ENCODE measurements at regions not wholly inside any gene's neighbourhood (a gene's known extent, or its start where the extent isn't known, plus 50 kb on each side); places are given as distances from the start of the nearest gene placed in this dataset.

DNA sequence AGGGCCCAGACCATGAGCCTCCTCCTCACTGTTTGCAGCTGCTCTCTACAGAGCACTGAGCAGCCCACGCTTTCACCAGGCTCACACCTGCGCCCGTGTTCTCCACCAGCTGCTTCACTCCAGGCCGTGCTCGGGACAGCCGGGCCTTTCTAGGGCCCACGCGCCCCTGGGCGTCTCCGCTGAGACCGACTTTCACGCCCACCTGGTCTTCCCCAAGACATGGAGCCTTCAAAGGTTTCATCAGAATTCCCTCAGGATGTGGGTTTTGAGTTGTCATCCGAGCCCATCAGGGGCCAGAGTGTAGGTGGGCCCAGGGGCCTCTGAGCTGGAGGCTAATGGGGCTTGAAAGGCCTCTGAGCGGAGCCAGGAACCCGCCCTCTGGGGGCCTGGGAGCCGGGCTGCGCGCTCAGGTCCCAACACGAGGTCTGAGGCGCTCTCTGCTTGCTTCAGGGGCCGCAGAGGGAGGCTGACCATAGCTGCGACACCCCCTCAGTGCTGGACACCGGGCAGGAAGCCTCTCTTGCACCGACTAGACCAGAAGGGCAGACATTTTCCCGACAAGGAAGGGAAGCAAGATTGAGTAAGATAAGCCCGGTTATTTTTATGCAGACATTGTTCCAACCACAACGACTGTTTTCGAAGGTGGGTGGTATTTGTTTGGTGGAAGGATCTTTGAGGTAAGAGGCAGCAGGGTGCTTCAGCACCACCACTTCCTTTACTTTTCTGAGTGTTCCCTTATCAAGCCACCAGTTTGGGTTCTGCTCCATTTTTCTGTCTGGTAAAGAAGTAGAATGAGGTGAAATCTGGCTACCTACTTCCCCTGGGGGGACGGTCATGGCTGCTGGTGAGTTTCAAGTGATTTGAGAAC lies 125.0 kb upstream of the FUT8 start:
- TF ChIP-seq CTCF (IDR thresholded peaks at IDR 0.05; ENCODE audit: control extremely low read depth, extremely low read depth): no peak
- Histone ChIP-seq H3K27ac (ENCODE audit: low read depth in 1 of 2, low read length in 1 of 2) (peak overlapping the region in 1 of 2 donors; percentile 21), H3K4me3 (no peak overlapping the region), H3K36me3 (ENCODE audit: control insufficient read depth in 4 of 4, insufficient read depth in 4 of 4, low read length in 4 of 4) (no peaks in the 10 kb centered on the region), H3K9me3 (ENCODE audit: control insufficient read depth in 4 of 4, insufficient read depth in 3 of 4, low read length in 3 of 4) (no peaks in the 10 kb centered on the region), H3K4me1 (ENCODE audit: control insufficient read depth in 5 of 5, insufficient read depth in 5 of 5, low read length in 5 of 5) (peaks cover 0 to 7% (median 0%) of the 10 kb centered on the region in 5 donors), H3K9ac (ENCODE audit: insufficient read depth in 1 of 2, low read length in 2 of 2) (no peak overlapping the region), H3K27me3 (ENCODE audit: control insufficient read depth in 3 of 3, insufficient read depth in 3 of 3, low read length in 2 of 3) (no peaks in the 10 kb centered on the region)
- ATAC-seq (ENCODE audit: insufficient read depth, low FRiP score): peak; percentile 8
- DNase-seq: no peak
- 67 to 71% methylated on average over 29 of the region's 29 CpGs for WGBS, 2 donors

DNA sequence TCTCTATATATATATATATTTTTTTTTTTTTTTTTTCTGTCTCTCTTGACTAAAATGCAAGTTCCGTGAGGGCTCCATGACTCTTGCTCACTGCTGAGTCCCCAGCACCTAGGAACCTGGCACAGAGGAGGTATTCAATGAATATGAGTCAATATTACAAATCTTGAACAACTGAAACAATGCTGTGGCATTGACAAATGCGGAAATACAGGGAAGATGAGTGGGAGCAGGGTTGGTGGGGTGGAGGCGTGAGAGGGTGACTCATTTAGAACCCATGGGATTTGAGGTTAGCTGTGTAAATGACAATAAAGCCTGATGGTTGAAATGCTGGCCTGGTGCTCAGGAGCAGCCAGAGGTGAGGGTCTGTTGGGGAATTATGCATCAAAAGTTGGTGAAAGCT lies 121.7 kb upstream of the FUT8 start:
- Histone ChIP-seq H3K36me3 (ENCODE audit: control insufficient read depth in 4 of 4, insufficient read depth in 4 of 4, low read length in 4 of 4) (no peaks in the 10 kb centered on the region), H3K9me3 (ENCODE audit: control insufficient read depth in 4 of 4, insufficient read depth in 3 of 4, low read length in 3 of 4) (no peaks in the 10 kb centered on the region), H3K27ac (ENCODE audit: low read depth in 1 of 2, low read length in 1 of 2) (no peak overlapping the region), H3K4me3 (no peak overlapping the region), H3K27me3 (ENCODE audit: control insufficient read depth in 3 of 3, insufficient read depth in 3 of 3, low read length in 2 of 3) (no peaks in the 10 kb centered on the region), H3K9ac (ENCODE audit: insufficient read depth in 1 of 2, low read length in 2 of 2) (no peak overlapping the region), H3K4me1 (ENCODE audit: control insufficient read depth in 5 of 5, insufficient read depth in 5 of 5, low read length in 5 of 5) (peaks cover 0 to 5% (median 0%) of the 10 kb centered on the region in 5 donors)
- DNase-seq: no peak
- ATAC-seq (ENCODE audit: insufficient read depth, low FRiP score): no peak
- TF ChIP-seq CTCF (IDR thresholded peaks at IDR 0.05; ENCODE audit: control extremely low read depth, extremely low read depth): no peak
- 81% methylated on average over 3 of the region's 3 CpGs for WGBS, 2 donors

- TF ChIP-seq CTCF (IDR thresholded peaks at IDR 0.05; ENCODE audit: control extremely low read depth, extremely low read depth): no peak
- H3K27ac ChIP-seq (ENCODE audit: low read depth in 1 of 2, low read length in 1 of 2): no peak overlapping the region
- DNase-seq: no peak
- no peaks in the 10 kb centered on the region for H3K27me3 ChIP-seq (ENCODE audit: control insufficient read depth in 3 of 3, insufficient read depth in 3 of 3, low read length in 2 of 3)
- H3K4me3 ChIP-seq: no peak overlapping the region
- H3K36me3 ChIP-seq (ENCODE audit: control insufficient read depth in 4 of 4, insufficient read depth in 4 of 4, low read length in 4 of 4): no peaks in the 10 kb centered on the region
- no peak for ATAC-seq (ENCODE audit: insufficient read depth, low FRiP score)
- WGBS, 2 donors: 44 to 62% methylated on average over 3 of the region's 3 CpGs
- no peak overlapping the region for H3K9ac ChIP-seq (ENCODE audit: insufficient read depth in 1 of 2, low read length in 2 of 2)
- H3K9me3 ChIP-seq (ENCODE audit: control insufficient read depth in 4 of 4, insufficient read depth in 3 of 4, low read length in 3 of 4): no peaks in the 10 kb centered on the region
- peaks cover 0 to 5% (median 0%) of the 10 kb centered on the region in 5 donors for H3K4me1 ChIP-seq (ENCODE audit: control insufficient read depth in 5 of 5, insufficient read depth in 5 of 5, low read length in 5 of 5)
Observed at GRCh38 chr14:65291531-65291930, 121.0 kb upstream of the FUT8 start.

Data from lung (tissue), 11 donors.